Skeletal muscle tissue (tissue), 3 donors: ENCODE measurements at regions not wholly inside any gene's neighbourhood (a gene's known extent, or its start where the extent isn't known, plus 50 kb on each side); places are given as distances from the start of the nearest gene placed in this dataset.

ENCODE experiments used
- H3K27ac ChIP-seq: one replicate; pipeline ENCODE4 v1.7.0; 2013; ENCODE audit warnings: mild to moderate bottlenecking, low read depth, low read length, inconsistent platforms
- H3K27me3 ChIP-seq, 3 donors: one replicate each; pipeline ENCODE4 v1.7.0; 2013; ENCODE audit warnings: low read length in 3 of 3; ENCODE audit not compliant: control insufficient read depth in 3 of 3, insufficient read depth in 3 of 3
- H3K36me3 ChIP-seq, 3 donors: one replicate each; pipeline ENCODE4 v1.7.0; 2013; ENCODE audit warnings: low read length in 3 of 3; ENCODE audit not compliant: control insufficient read depth in 3 of 3, insufficient read depth in 3 of 3
- H3K4me1 ChIP-seq, 3 donors: one replicate each; pipeline ENCODE4 v1.7.0; 2013; ENCODE audit warnings: low read length in 3 of 3, mild to moderate bottlenecking in 3 of 3; ENCODE audit not compliant: control insufficient read depth in 3 of 3, insufficient read depth in 3 of 3
- H3K4me3 ChIP-seq, 3 donors: one replicate each; pipeline ENCODE4 v1.7.0; 2013; ENCODE audit warnings: low read length in 3 of 3
- H3K9ac ChIP-seq, 3 donors: one replicate each; pipeline ENCODE4 v1.7.0; 2013; ENCODE audit warnings: low read length in 3 of 3, mild to moderate bottlenecking in 3 of 3, moderate library complexity in 2 of 3, low read depth in 1 of 3
- H3K9me3 ChIP-seq, 3 donors: one replicate each; pipeline ENCODE4 v1.7.0; 2013; ENCODE audit warnings: low read length in 3 of 3; ENCODE audit not compliant: control insufficient read depth in 3 of 3
- donor health status: Osteomylitis.

- Histone ChIP-seq H3K36me3 (no peaks in the 10 kb centered on the region), H3K9ac (no peak overlapping the region), H3K27me3 (no peaks in the 10 kb centered on the region), H3K4me3 (no peak overlapping the region), H3K9me3 (no peaks in the 10 kb centered on the region), H3K4me1 (no peaks in the 10 kb centered on the region), H3K27ac (no peak overlapping the region)
Observed at GRCh38 chr4:175176710-175177109, 258.6 kb downstream of the ADAM29 start.

- no peak overlapping the region for H3K9ac ChIP-seq
- no peak overlapping the region for H3K4me3 ChIP-seq
- H3K27ac ChIP-seq = no peak overlapping the region
- H3K9me3 ChIP-seq = no peaks in the 10 kb centered on the region
- no peaks in the 10 kb centered on the region for H3K36me3 ChIP-seq
- no peaks in the 10 kb centered on the region for H3K4me1 ChIP-seq
- H3K27me3 ChIP-seq = no peaks in the 10 kb centered on the region
Observed at GRCh38 chr4:175190654-175191053, 272.5 kb downstream of the ADAM29 start.

- H3K36me3 ChIP-seq = no peaks in the 10 kb centered on the region
- H3K27me3 ChIP-seq = no peaks in the 10 kb centered on the region
- H3K4me3 ChIP-seq = no peak overlapping the region
- H3K9ac ChIP-seq = no peak overlapping the region
- H3K4me1 ChIP-seq = no peaks in the 10 kb centered on the region
- H3K27ac ChIP-seq = no peak overlapping the region
- H3K9me3 ChIP-seq = no peaks in the 10 kb centered on the region
Observed at GRCh38 chr4:175198056-175198455, 279.9 kb downstream of the ADAM29 start.

GRCh38 chr4:175215208-175215607 lies 297.1 kb downstream of the ADAM29 start:
- Histone ChIP-seq H3K9me3 (peaks cover 2 to 11% (median 7%) of the 10 kb centered on the region in 3 donors), H3K4me3 (no peak overlapping the region), H3K36me3 (no peaks in the 10 kb centered on the region), H3K9ac (no peak overlapping the region), H3K4me1 (no peaks in the 10 kb centered on the region), H3K27ac (no peak overlapping the region), H3K27me3 (no peaks in the 10 kb centered on the region)

GRCh38 chr4:175215657-175216056 lies 297.5 kb downstream of the ADAM29 start:
- Histone ChIP-seq H3K27ac (no peak overlapping the region), H3K4me3 (no peak overlapping the region), H3K27me3 (no peaks in the 10 kb centered on the region), H3K9me3 (peaks cover 2 to 11% (median 7%) of the 10 kb centered on the region in 3 donors), H3K9ac (no peak overlapping the region), H3K36me3 (no peaks in the 10 kb centered on the region), H3K4me1 (no peaks in the 10 kb centered on the region)

GRCh38 chr4:175229154-175229553 lies 311.0 kb downstream of the ADAM29 start:
- no peak overlapping the region for H3K4me3 ChIP-seq
- H3K36me3 ChIP-seq = no peaks in the 10 kb centered on the region
- no peaks in the 10 kb centered on the region for H3K9me3 ChIP-seq
- no peak overlapping the region for H3K9ac ChIP-seq
- H3K27me3 ChIP-seq = no peaks in the 10 kb centered on the region
- no peaks in the 10 kb centered on the region for H3K4me1 ChIP-seq
- H3K27ac ChIP-seq = no peak overlapping the region

- Histone ChIP-seq H3K4me3 (no peak overlapping the region), H3K27me3 (no peaks in the 10 kb centered on the region), H3K36me3 (no peaks in the 10 kb centered on the region), H3K9ac (no peak overlapping the region), H3K4me1 (no peaks in the 10 kb centered on the region), H3K9me3 (no peaks in the 10 kb centered on the region), H3K27ac (no peak overlapping the region)
Observed at GRCh38 chr4:175234162-175234561, 316.0 kb downstream of the ADAM29 start.

- H3K4me1 ChIP-seq = no peaks in the 10 kb centered on the region
- H3K9ac ChIP-seq = no peak overlapping the region
- H3K27ac ChIP-seq = no peak overlapping the region
- H3K4me3 ChIP-seq = no peak overlapping the region
- no peaks in the 10 kb centered on the region for H3K27me3 ChIP-seq
- H3K36me3 ChIP-seq = no peaks in the 10 kb centered on the region
- H3K9me3 ChIP-seq = no peaks in the 10 kb centered on the region
Observed at GRCh38 chr4:175238827-175239517, 320.8 kb downstream of the ADAM29 start.

- Histone ChIP-seq H3K4me1 (no peaks in the 10 kb centered on the region), H3K27me3 (no peaks in the 10 kb centered on the region), H3K36me3 (no peaks in the 10 kb centered on the region), H3K9me3 (no peaks in the 10 kb centered on the region), H3K9ac (no peak overlapping the region), H3K27ac (no peak overlapping the region), H3K4me3 (no peak overlapping the region)
Observed at GRCh38 chr4:175246941-175247340, 328.8 kb downstream of the ADAM29 start.

GRCh38 chr4:175252642-175253041 lies 334.5 kb downstream of the ADAM29 start:
- Histone ChIP-seq H3K4me3 (no peak overlapping the region), H3K9ac (no peak overlapping the region), H3K27me3 (no peaks in the 10 kb centered on the region), H3K4me1 (no peaks in the 10 kb centered on the region), H3K27ac (no peak overlapping the region), H3K9me3 (no peaks in the 10 kb centered on the region), H3K36me3 (no peaks in the 10 kb centered on the region)
